CD4-positive, alpha-beta memory T cell (primary cell): ENCODE measurements at regions not wholly inside any gene's neighbourhood (a gene's known extent, or its start where the extent isn't known, plus 50 kb on each side); places are given as distances from the start of the nearest gene placed in this dataset.

Experiments used
- CTCF ChIA-PET: fragments of 350-600 bp; sonication (Branson Sonifier 250); formaldehyde crosslinking; loops from one replicate; lab custom pipeline; 2021; ENCODE audit warnings: inconsistent platforms; ENCODE audit not compliant: partially characterized antibody; lab: Charles Lee
- POLR2A ChIA-PET: fragments of 350-600 bp; sonication (Branson Sonifier 250); formaldehyde crosslinking; loops from one replicate; lab custom pipeline; 2021; ENCODE audit not compliant: partially characterized antibody; lab: Charles Lee
- DNase-seq, 5 donors: peaks; one replicate each; pipeline versions ENCODE4 v3.0.0 to v3.0.0-alpha.2; 2020 to 2022; ENCODE audit warnings: mixed read lengths in 1 of 5
- H3K27ac ChIP-seq: one replicate; pipeline ENCODE4 v1.7.0; 2013; ENCODE audit warnings: low read depth, low read length
- H3K27me3 ChIP-seq: 2 replicates; pipeline ENCODE4 v1.7.0; 2013; ENCODE audit warnings: mild to moderate bottlenecking, low read length, moderate library complexity; ENCODE audit not compliant: insufficient read depth
- H3K36me3 ChIP-seq: 2 replicates; pipeline ENCODE4 v1.7.0; 2013; ENCODE audit warnings: mild to moderate bottlenecking, low read length, moderate library complexity; ENCODE audit not compliant: insufficient read depth
- H3K4me1 ChIP-seq: 2 replicates; pipeline ENCODE4 v1.7.0; 2013; ENCODE audit warnings: mild to moderate bottlenecking, low read length, moderate library complexity; ENCODE audit not compliant: insufficient read depth
- H3K4me3 ChIP-seq, 2 donors: one replicate each; pipeline ENCODE4 v1.7.0; 2013; ENCODE audit warnings: low read length in 2 of 2, mild to moderate bottlenecking in 1 of 2
- H3K9me3 ChIP-seq, 2 donors: one replicate each; pipeline ENCODE4 v1.7.0; 2013; ENCODE audit warnings: low read length in 2 of 2, control low read depth in 1 of 2; ENCODE audit not compliant: control insufficient read depth in 1 of 2
- H3K27ac Mint-ChIP-seq, 7 donors: one replicate each; pipeline ENCODE4 v1.8.0; 2020 to 2021; ENCODE audit warnings: mixed read lengths in 7 of 7, mild to moderate bottlenecking in 6 of 7, inconsistent platforms in 3 of 7, moderate library complexity in 3 of 7
- H3K27me3 Mint-ChIP-seq, 2 donors: one replicate each; pipeline ENCODE4 v1.8.0; 2020 to 2021; ENCODE audit warnings: mixed read lengths in 2 of 2
- H3K36me3 Mint-ChIP-seq, 2 donors: one replicate each; pipeline ENCODE4 v1.8.0; 2020 to 2021; ENCODE audit warnings: mixed read lengths in 2 of 2, inconsistent platforms in 1 of 2, mild to moderate bottlenecking in 1 of 2
- H3K4me1 Mint-ChIP-seq, 4 donors: one replicate each; pipeline ENCODE4 v1.8.0; 2020 to 2021; ENCODE audit warnings: mixed read lengths in 4 of 4, mild to moderate bottlenecking in 1 of 4
- H3K4me3 Mint-ChIP-seq, 8 donors: one replicate each; pipeline ENCODE4 v1.8.0; 2020 to 2021; ENCODE audit warnings: mixed read lengths in 8 of 8, mild to moderate bottlenecking in 7 of 8, moderate library complexity in 6 of 8, inconsistent platforms in 3 of 8
- H3K9me3 Mint-ChIP-seq, 8 donors: one replicate each; pipeline ENCODE4 v1.8.0; 2020 to 2021; ENCODE audit warnings: mixed read lengths in 8 of 8, mild to moderate bottlenecking in 5 of 8, inconsistent platforms in 3 of 8, moderate library complexity in 1 of 8
- intact Hi-C: fragments of 100-400 bp; cut with micrococcal nuclease; formaldehyde crosslinking; loops from one replicate; pipeline ENCODE4 v1.15.1; 2023

DNA sequence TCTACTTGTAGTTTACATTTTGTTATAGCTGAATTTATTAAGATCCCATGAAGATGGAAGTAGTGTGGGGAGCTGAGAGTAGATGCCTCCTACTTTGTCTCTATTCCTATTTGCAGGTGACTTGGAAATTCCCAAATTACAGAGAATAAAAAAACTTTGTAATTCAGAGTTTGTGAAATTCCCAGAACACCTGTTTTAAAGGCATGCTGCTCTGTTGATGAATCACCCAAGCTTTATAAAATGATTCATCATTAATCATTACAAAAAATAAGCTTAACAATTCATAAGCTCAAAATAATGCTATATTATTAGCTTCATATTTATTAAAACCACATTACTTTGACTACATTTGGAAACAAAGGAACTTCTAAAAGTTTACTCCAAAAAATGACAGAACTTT, 856.3 kb downstream of the RPA4 start:
- H3K4me1 Mint-ChIP-seq, result no peaks in the 10 kb centered on the region
- Histone ChIP-seq H3K27me3 (no peaks in the 10 kb centered on the region), H3K27ac (no peak overlapping the region), H3K36me3 (no peaks in the 10 kb centered on the region), H3K4me1 (no peaks in the 10 kb centered on the region), H3K9me3 (no peaks in the 10 kb centered on the region), H3K4me3 (no peak overlapping the region)
- H3K9me3 Mint-ChIP-seq, result peaks cover 0 to 1% (median 0%) of the 10 kb centered on the region in 8 donors
- intact Hi-C loops, result no loop called here
- H3K4me3 Mint-ChIP-seq, result no peak overlapping the region
- no peak overlapping the region for H3K27ac Mint-ChIP-seq
- POLR2A ChIA-PET, result no interaction called here
- H3K27me3 Mint-ChIP-seq, result peaks cover 0 to 2% of the 10 kb centered on the region in 2 donors
- no peak for DNase-seq
- H3K36me3 Mint-ChIP-seq, result no peaks in the 10 kb centered on the region
- CTCF ChIA-PET, result interaction anchor here (1.4 kb wide), 1 partner anchor 11 kb away, joined by 3 read pairs; no protein-coding TSS in a partner anchor

DNA sequence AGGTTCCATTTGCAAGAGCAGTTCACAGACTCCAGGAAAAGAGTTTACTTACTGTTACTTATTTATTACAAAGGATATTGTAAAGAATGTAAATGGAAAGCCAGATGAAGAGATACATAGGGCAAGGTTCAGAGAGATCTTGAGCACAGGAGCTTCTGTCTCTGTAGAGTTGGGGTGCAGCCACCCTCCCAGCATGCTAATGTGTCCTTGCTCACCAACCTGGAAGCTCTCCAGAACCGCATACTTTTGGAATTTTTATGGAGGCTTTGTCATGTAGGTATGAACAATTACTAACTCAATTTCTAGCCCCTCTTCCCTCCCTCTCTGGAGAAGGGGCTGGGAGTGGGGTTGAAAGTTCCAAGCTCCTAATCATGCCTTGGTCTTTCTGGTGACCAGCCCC, 857.2 kb downstream of the RPA4 start:
- Mint-ChIP-seq H3K4me1 (no peaks in the 10 kb centered on the region), H3K36me3 (no peaks in the 10 kb centered on the region), H3K27me3 (peaks cover 2 to 3% of the 10 kb centered on the region in 2 donors), H3K4me3 (no peak overlapping the region), H3K9me3 (peaks cover 0 to 1% (median 0%) of the 10 kb centered on the region in 8 donors), H3K27ac (no peak overlapping the region)
- no peak for DNase-seq
- H3K27me3 ChIP-seq, result no peaks in the 10 kb centered on the region
- no peak overlapping the region for H3K4me3 ChIP-seq
- no peaks in the 10 kb centered on the region for H3K36me3 ChIP-seq
- no peak overlapping the region for H3K27ac ChIP-seq
- no peaks in the 10 kb centered on the region for H3K4me1 ChIP-seq
- ChIA-PET CTCF (interaction anchor here (1.4 kb wide), 1 partner anchor 10 kb away, joined by 3 read pairs; no protein-coding TSS in a partner anchor), POLR2A (no interaction called here)
- intact Hi-C loops, result no loop called here
- no peaks in the 10 kb centered on the region for H3K9me3 ChIP-seq

DNA sequence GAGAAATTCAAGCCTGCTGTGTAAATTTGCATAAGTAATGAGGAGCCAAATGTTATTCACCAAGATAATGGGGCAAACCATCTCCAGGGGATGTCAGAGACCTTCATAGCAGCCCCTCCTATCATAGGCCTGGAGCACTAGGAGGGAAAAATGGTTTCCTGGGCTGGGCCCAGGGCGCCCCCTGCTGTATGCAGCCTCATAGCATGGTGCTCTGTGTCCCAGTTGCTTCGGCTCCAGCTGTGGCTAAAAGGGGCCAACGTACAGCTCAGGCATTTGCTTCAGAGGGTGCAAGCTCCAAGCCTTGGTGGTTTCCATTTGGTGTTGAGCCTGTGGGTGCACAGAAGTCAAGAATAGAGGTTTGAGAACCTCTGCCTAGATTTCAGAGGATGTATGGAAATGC, 859.3 kb downstream of the RPA4 start:
- Mint-ChIP-seq H3K4me1 (no peaks in the 10 kb centered on the region), H3K4me3 (no peak overlapping the region), H3K36me3 (no peaks in the 10 kb centered on the region), H3K27me3 (peaks cover 2 to 3% of the 10 kb centered on the region in 2 donors), H3K9me3 (peaks cover 0 to 1% (median 0%) of the 10 kb centered on the region in 8 donors), H3K27ac (no peak overlapping the region)
- Histone ChIP-seq H3K27me3 (no peaks in the 10 kb centered on the region), H3K9me3 (no peaks in the 10 kb centered on the region), H3K4me1 (no peaks in the 10 kb centered on the region), H3K36me3 (no peaks in the 10 kb centered on the region), H3K4me3 (no peak overlapping the region), H3K27ac (no peak overlapping the region)
- intact Hi-C loops, result no loop called here
- DNase-seq, result no peak
- ChIA-PET CTCF (no interaction called here), POLR2A (no interaction called here)

DNA sequence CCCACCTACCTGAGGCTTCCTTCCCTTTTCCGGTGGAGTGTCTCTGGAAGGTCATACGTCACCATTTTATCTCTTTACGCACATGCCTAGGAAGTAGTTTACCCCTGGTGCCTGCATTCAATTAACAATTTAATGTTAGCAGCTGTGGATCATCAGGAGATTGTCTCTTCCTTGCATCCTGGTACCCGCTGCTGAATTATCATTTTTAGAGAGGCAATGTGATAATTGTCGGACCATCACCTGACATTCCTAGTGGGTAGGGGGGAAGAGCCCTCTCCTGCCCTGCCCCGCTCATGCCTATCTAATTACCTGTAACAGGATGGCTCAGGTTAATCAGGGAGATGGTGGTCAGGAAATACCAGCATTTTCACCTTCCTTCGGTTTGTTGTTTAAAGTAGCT, 863.6 kb downstream of the RPA4 start:
- DNase-seq, result no peak
- Mint-ChIP-seq H3K36me3 (no peaks in the 10 kb centered on the region), H3K27ac (no peak overlapping the region), H3K27me3 (peaks cover 2 to 6% of the 10 kb centered on the region in 2 donors), H3K4me3 (no peak overlapping the region), H3K4me1 (no peaks in the 10 kb centered on the region), H3K9me3 (peaks cover 0 to 1% (median 0%) of the 10 kb centered on the region in 8 donors)
- no peaks in the 10 kb centered on the region for H3K9me3 ChIP-seq
- no peak overlapping the region for H3K4me3 ChIP-seq
- CTCF ChIA-PET, result no interaction called here
- intact Hi-C loops, result no loop called here
- H3K4me1 ChIP-seq, result no peaks in the 10 kb centered on the region
- no peaks in the 10 kb centered on the region for H3K27me3 ChIP-seq
- POLR2A ChIA-PET, result no interaction called here
- no peaks in the 10 kb centered on the region for H3K36me3 ChIP-seq
- no peak overlapping the region for H3K27ac ChIP-seq

DNA sequence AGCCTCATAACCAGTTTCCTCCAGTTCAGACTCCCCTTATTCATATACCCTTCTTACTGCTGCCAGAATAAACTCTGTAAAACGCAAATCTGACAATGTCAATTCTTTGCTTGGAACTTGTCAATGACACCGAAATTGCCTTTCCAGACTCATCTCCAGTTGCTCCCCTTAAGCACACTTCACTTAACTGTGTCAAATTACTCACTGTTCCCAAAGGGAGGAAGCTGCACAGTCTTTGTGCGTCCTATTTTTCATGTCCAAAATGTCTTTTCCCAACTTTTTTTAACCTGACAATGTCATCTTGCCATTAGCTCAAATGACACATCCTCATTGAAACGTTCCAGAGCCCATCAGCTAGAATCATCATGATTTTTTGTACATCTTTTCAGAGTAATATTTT, 867.3 kb downstream of the RPA4 start:
- H3K27me3 Mint-ChIP-seq, result peaks cover 0 to 3% of the 10 kb centered on the region in 2 donors
- no peak for DNase-seq
- Histone ChIP-seq H3K27ac (no peak overlapping the region), H3K9me3 (no peaks in the 10 kb centered on the region), H3K4me1 (no peaks in the 10 kb centered on the region), H3K27me3 (no peaks in the 10 kb centered on the region), H3K4me3 (no peak overlapping the region), H3K36me3 (no peaks in the 10 kb centered on the region)
- no peaks in the 10 kb centered on the region for H3K9me3 Mint-ChIP-seq
- no peaks in the 10 kb centered on the region for H3K4me1 Mint-ChIP-seq
- H3K27ac Mint-ChIP-seq, result no peak overlapping the region
- POLR2A ChIA-PET, result no interaction called here
- no peak overlapping the region for H3K4me3 Mint-ChIP-seq
- H3K36me3 Mint-ChIP-seq, result no peaks in the 10 kb centered on the region
- intact Hi-C loops, result no loop called here
- CTCF ChIA-PET, result interaction anchor here (1.2 kb wide), 1 partner anchor 11 kb away, joined by 3 read pairs; no protein-coding TSS in a partner anchor

DNA sequence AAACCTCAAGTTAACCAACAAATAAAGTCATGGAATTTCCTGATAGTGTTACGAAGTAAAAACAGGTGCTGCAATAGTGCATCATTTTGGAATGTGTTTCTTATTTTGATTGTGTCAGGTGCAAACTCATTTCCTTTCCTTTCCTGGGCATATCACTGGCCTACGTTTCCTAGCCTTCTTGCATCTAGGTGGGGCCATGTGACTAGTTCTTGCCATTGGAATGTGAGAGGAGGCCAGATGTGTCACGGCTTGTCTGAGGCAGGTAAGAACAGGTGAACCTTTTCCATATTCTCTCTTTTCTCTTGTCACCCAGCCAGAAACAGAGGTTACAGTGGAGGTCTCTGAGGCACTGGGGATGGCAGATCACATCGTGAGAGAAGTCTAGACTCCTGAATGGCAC, 868.0 kb downstream of the RPA4 start:
- intact Hi-C loops, result no loop called here

DNA sequence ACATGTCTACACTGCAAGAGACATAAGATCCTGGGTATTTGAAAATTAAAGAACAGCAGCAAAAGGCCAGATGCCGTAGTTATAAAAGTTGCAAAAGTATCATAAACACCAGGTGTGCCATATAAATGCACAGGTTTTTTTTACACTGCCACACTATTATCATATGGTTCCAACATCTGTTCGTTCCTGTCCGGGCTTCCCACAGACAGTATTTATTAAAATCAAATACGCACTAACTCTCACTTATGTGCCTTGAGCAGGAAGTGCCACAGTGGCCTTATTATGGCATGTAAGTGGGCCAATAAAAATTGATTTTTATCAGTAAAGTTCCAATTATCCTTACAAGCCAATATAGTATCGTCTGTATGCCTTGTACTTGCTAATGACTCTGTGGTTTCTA, 873.2 kb downstream of the RPA4 start:
- H3K36me3 ChIP-seq, result no peaks in the 10 kb centered on the region
- ChIA-PET POLR2A (no interaction called here), CTCF (no interaction called here)
- no peak overlapping the region for H3K4me3 ChIP-seq
- H3K4me1 ChIP-seq, result no peaks in the 10 kb centered on the region
- H3K9me3 Mint-ChIP-seq, result peaks cover 0 to 2% (median 0%) of the 10 kb centered on the region in 8 donors
- no peaks in the 10 kb centered on the region for H3K36me3 Mint-ChIP-seq
- DNase-seq, result no peak
- peaks cover 0 to 1% of the 10 kb centered on the region in 2 donors for H3K27me3 Mint-ChIP-seq
- H3K4me1 Mint-ChIP-seq, result no peaks in the 10 kb centered on the region
- no peaks in the 10 kb centered on the region for H3K9me3 ChIP-seq
- no peaks in the 10 kb centered on the region for H3K27me3 ChIP-seq
- H3K4me3 Mint-ChIP-seq, result no peak overlapping the region
- no peak overlapping the region for H3K27ac Mint-ChIP-seq
- intact Hi-C loops, result no loop called here
- H3K27ac ChIP-seq, result no peak overlapping the region

More for the DNA sequence above, 868.0 kb downstream of the RPA4 start:
- H3K9me3 Mint-ChIP-seq, result no peaks in the 10 kb centered on the region
- no peak overlapping the region for H3K27ac ChIP-seq
- H3K27ac Mint-ChIP-seq, result no peak overlapping the region
- H3K9me3 ChIP-seq, result no peaks in the 10 kb centered on the region
- no peaks in the 10 kb centered on the region for H3K36me3 Mint-ChIP-seq
- no peak overlapping the region for H3K4me3 Mint-ChIP-seq
- no peaks in the 10 kb centered on the region for H3K27me3 ChIP-seq
- no peaks in the 10 kb centered on the region for H3K4me1 ChIP-seq
- no peak for DNase-seq
- no peak overlapping the region for H3K4me3 ChIP-seq
- H3K27me3 Mint-ChIP-seq, result peaks cover 0 to 3% of the 10 kb centered on the region in 2 donors
- H3K4me1 Mint-ChIP-seq, result no peaks in the 10 kb centered on the region
- CTCF ChIA-PET, result no interaction called here
- no peaks in the 10 kb centered on the region for H3K36me3 ChIP-seq
- POLR2A ChIA-PET, result no interaction called here

DNA sequence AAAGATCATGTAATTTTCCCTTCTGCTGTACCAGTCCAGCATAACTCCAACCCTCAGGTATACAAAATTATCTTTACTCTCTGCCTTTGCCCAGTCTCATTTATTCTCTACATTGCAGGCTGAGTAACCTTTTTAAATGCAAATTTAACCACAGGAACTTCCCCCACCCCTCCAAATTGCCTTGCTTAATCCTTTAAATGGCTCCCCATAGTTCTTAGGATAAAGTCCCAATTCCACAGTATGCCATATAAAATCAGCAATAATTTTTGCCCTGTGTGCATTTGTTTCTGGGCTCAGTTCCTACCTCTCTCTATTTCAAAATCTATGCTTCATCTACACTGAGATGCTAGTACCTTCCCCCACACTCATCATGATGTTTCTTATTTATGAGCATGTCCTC, 879.7 kb downstream of the RPA4 start:
- Mint-ChIP-seq H3K27ac (no peak overlapping the region), H3K27me3 (peaks cover 1 to 2% of the 10 kb centered on the region in 2 donors), H3K36me3 (no peaks in the 10 kb centered on the region), H3K9me3 (peaks cover 0 to 2% (median 0%) of the 10 kb centered on the region in 8 donors), H3K4me3 (no peak overlapping the region), H3K4me1 (no peaks in the 10 kb centered on the region)
- DNase-seq, result no peak
- Histone ChIP-seq H3K4me1 (no peaks in the 10 kb centered on the region), H3K27me3 (no peaks in the 10 kb centered on the region), H3K27ac (no peak overlapping the region), H3K4me3 (no peak overlapping the region), H3K9me3 (no peaks in the 10 kb centered on the region), H3K36me3 (no peaks in the 10 kb centered on the region)
- intact Hi-C loops, result no loop called here
- ChIA-PET CTCF (no interaction called here), POLR2A (no interaction called here)
